ENCODE measurements at regions not wholly inside any gene's neighbourhood (a gene's known extent, or its start where the extent isn't known, plus 50 kb on each side); places are given as distances from the start of the nearest gene placed in this dataset.

- no peaks in the 10 kb centered on the region for H3K9me3 ChIP-seq (ENCODE audit: control insufficient read depth, low read length, poor library complexity, severe bottlenecking)
- Mint-ChIP-seq H3K27ac (no peak overlapping the region), H3K27me3 (peaks cover 22% of the 10 kb centered on the region), H3K4me3 (no peak overlapping the region), H3K4me1 (no peaks in the 10 kb centered on the region), H3K36me3 (ENCODE audit: low read depth) (no peaks in the 10 kb centered on the region)
- ATAC-seq (no peak), DNase-seq (no peak)
These were observed 243.3 kb upstream of the AFDN start for GRCh38 chr6:167583412-167583811.

GRCh38 chr6:167588181-167588919, 238.4 kb upstream of the AFDN start:
- ATAC-seq: no peak
- no peak overlapping the region for H3K27ac Mint-ChIP-seq

GRCh38 chr6:167588920-167589614, 237.6 kb upstream of the AFDN start:
- peaks cover 5% of the 10 kb centered on the region for H3K27me3 Mint-ChIP-seq
- no peak overlapping the region for H3K4me3 Mint-ChIP-seq
- H3K9me3 ChIP-seq (ENCODE audit: control insufficient read depth, low read length, poor library complexity, severe bottlenecking): no peaks in the 10 kb centered on the region
- no peak overlapping the region for H3K27ac Mint-ChIP-seq
- DNase-seq: no peak
- ATAC-seq: no peak
- H3K36me3 Mint-ChIP-seq (ENCODE audit: low read depth): no peaks in the 10 kb centered on the region
- H3K4me1 Mint-ChIP-seq: no peaks in the 10 kb centered on the region

More at GRCh38 chr6:167588181-167588919, 238.4 kb upstream of the AFDN start:
- Mint-ChIP-seq H3K4me1 (no peaks in the 10 kb centered on the region), H3K4me3 (no peak overlapping the region), H3K27me3 (peaks cover 5% of the 10 kb centered on the region), H3K36me3 (ENCODE audit: low read depth) (no peaks in the 10 kb centered on the region)
- H3K9me3 ChIP-seq (ENCODE audit: control insufficient read depth, low read length, poor library complexity, severe bottlenecking): no peaks in the 10 kb centered on the region
- no peak for DNase-seq

- DNase-seq: no peak
- H3K9me3 ChIP-seq (ENCODE audit: control insufficient read depth, low read length, poor library complexity, severe bottlenecking): no peaks in the 10 kb centered on the region
- Mint-ChIP-seq H3K36me3 (ENCODE audit: low read depth) (no peaks in the 10 kb centered on the region), H3K4me1 (no peaks in the 10 kb centered on the region), H3K4me3 (no peak overlapping the region), H3K27ac (no peak overlapping the region), H3K27me3 (peaks cover 1% of the 10 kb centered on the region)
- no peak for ATAC-seq
These were observed 237.1 kb upstream of the AFDN start for GRCh38 chr6:167589615-167589940.

- no peaks in the 10 kb centered on the region for H3K4me1 Mint-ChIP-seq
- DNase-seq: no peak
- no peaks in the 10 kb centered on the region for H3K36me3 Mint-ChIP-seq (ENCODE audit: low read depth)
- no peak for ATAC-seq
- H3K27ac Mint-ChIP-seq: no peak overlapping the region
- H3K4me3 Mint-ChIP-seq: no peak overlapping the region
- H3K9me3 ChIP-seq (ENCODE audit: control insufficient read depth, low read length, poor library complexity, severe bottlenecking): no peaks in the 10 kb centered on the region
- no peaks in the 10 kb centered on the region for H3K27me3 Mint-ChIP-seq
These were observed 236.5 kb upstream of the AFDN start for GRCh38 chr6:167590193-167590592.
